Keratinocyte (primary cell): ENCODE measurements at regions not wholly inside any gene's neighbourhood (a gene's known extent, or its start where the extent isn't known, plus 50 kb on each side); places are given as distances from the start of the nearest gene placed in this dataset.

ENCODE experiments used
- CTCF ChIP-seq, 3 experiments: IDR thresholded peaks in 1 of 3; conservative IDR thresholded peaks in 1 of 3; optimal IDR thresholded peaks in 1 of 3; 2 replicates in 2 of 3; 3 replicates in 1 of 3; pipeline versions ENCODE3 to v1.5.1; 2011; ENCODE audit warnings: low read length in 3 of 3, mild to moderate bottlenecking in 3 of 3, moderate library complexity in 2 of 3, control low read depth in 1 of 3, inconsistent platforms in 1 of 3; ENCODE audit not compliant: insufficient read depth in 2 of 3; ENCODE audit errors: extremely low read depth in 1 of 3
- EZH2 ChIP-seq: IDR thresholded peaks from one replicate; pipeline ENCODE4 v1.6.1; 2012; ENCODE audit warnings: inconsistent platforms, mild to moderate bottlenecking, low read length, moderate library complexity

GRCh38 chr17:59490216-59490615 is 75.2 kb upstream of the DHX40 start:
- TF ChIP-seq CTCF (optimal IDR thresholded peaks at IDR 0.05 in 1 of 3, IDR thresholded peaks at IDR 0.05 in 1 of 3, conservative IDR thresholded peaks at IDR 0.05 in 1 of 3; ENCODE audit: extremely low read depth in 1 of 3, insufficient read depth in 2 of 3, low read length in 3 of 3) = no peak
- TF ChIP-seq EZH2 = no peak
